Duodenal mucosa (tissue), 2 donors: ENCODE measurements at regions not wholly inside any gene's neighbourhood (a gene's known extent, or its start where the extent isn't known, plus 50 kb on each side); places are given as distances from the start of the nearest gene placed in this dataset.
"Not testable (repeated sequence)": the region's sequence is repeated elsewhere in the genome, so short reads cannot be mapped to it uniquely, and the experiment has no call there.

Experiments used
- H3K27ac ChIP-seq: one replicate; pipeline ENCODE4 v1.7.0; 2013; ENCODE audit warnings: low read depth, low read length
- H3K27me3 ChIP-seq, 2 donors: one replicate each; pipeline ENCODE4 v1.7.0; 2013; ENCODE audit warnings: low read length in 2 of 2, control low read depth in 1 of 2; ENCODE audit not compliant: insufficient read depth in 2 of 2, control insufficient read depth in 1 of 2
- H3K36me3 ChIP-seq, 2 donors: one replicate each; pipeline ENCODE4 v1.7.0; 2013; ENCODE audit warnings: low read length in 2 of 2, control low read depth in 1 of 2; ENCODE audit not compliant: insufficient read depth in 2 of 2, control insufficient read depth in 1 of 2
- H3K4me1 ChIP-seq, 2 donors: one replicate each; pipeline ENCODE4 v1.7.0; 2013; ENCODE audit warnings: low read length in 2 of 2, control low read depth in 1 of 2; ENCODE audit not compliant: insufficient read depth in 2 of 2, control insufficient read depth in 1 of 2
- H3K4me3 ChIP-seq, 2 donors: one replicate each; pipeline ENCODE4 v1.7.0; 2013; ENCODE audit warnings: low read length in 2 of 2, low read depth in 1 of 2
- H3K9ac ChIP-seq, 2 donors: one replicate each; pipeline ENCODE4 v1.7.0; 2013; ENCODE audit warnings: low read length in 2 of 2, low read depth in 1 of 2
- H3K9me3 ChIP-seq, 2 donors: one replicate each; pipeline ENCODE4 v1.7.0; 2013; ENCODE audit warnings: low read length in 2 of 2, control low read depth in 1 of 2; ENCODE audit not compliant: control insufficient read depth in 1 of 2

GRCh38 chr15:98295101-98295759 is 334.7 kb downstream of the ARRDC4 start:
- not testable (repeated sequence) for H3K36me3 ChIP-seq, H3K4me1 ChIP-seq, H3K4me3 ChIP-seq, H3K27ac ChIP-seq, H3K9ac ChIP-seq, H3K9me3 ChIP-seq
- peaks cover 3 to 15% of the 10 kb centered on the region in 2 donors for H3K27me3 ChIP-seq

GRCh38 chr15:98296653-98297052 is 336.1 kb downstream of the ARRDC4 start:
- no peak overlapping the region for H3K4me3 ChIP-seq
- no peaks in the 10 kb centered on the region for H3K9me3 ChIP-seq
- no peak overlapping the region for H3K27ac ChIP-seq
- H3K27me3 ChIP-seq = peaks cover 3 to 15% of the 10 kb centered on the region in 2 donors
- H3K4me1 ChIP-seq = no peaks in the 10 kb centered on the region
- no peaks in the 10 kb centered on the region for H3K36me3 ChIP-seq
- H3K9ac ChIP-seq = no peak overlapping the region

GRCh38 chr15:98304371-98304770 is 343.9 kb downstream of the ARRDC4 start:
- Histone ChIP-seq H3K4me3 (no peak overlapping the region), H3K4me1 (no peaks in the 10 kb centered on the region), H3K36me3 (no peaks in the 10 kb centered on the region), H3K27me3 (no peaks in the 10 kb centered on the region), H3K9ac (no peak overlapping the region), H3K27ac (no peak overlapping the region), H3K9me3 (no peaks in the 10 kb centered on the region)

GRCh38 chr15:98308117-98308516 is 340.2 kb upstream of the IGF1R start:
- H3K4me1 ChIP-seq = no peaks in the 10 kb centered on the region
- no peaks in the 10 kb centered on the region for H3K36me3 ChIP-seq
- H3K27ac ChIP-seq = no peak overlapping the region
- no peaks in the 10 kb centered on the region for H3K27me3 ChIP-seq
- H3K4me3 ChIP-seq = no peak overlapping the region
- H3K9me3 ChIP-seq = no peaks in the 10 kb centered on the region
- no peak overlapping the region for H3K9ac ChIP-seq

GRCh38 chr15:98311566-98312188 is 336.7 kb upstream of the IGF1R start:
- no peak overlapping the region for H3K4me3 ChIP-seq

GRCh38 chr15:98312913-98313312 is 335.4 kb upstream of the IGF1R start:
- Histone ChIP-seq H3K27ac (no peak overlapping the region), H3K4me1 (no peaks in the 10 kb centered on the region), H3K9me3 (no peaks in the 10 kb centered on the region), H3K36me3 (no peaks in the 10 kb centered on the region), H3K9ac (no peak overlapping the region), H3K27me3 (no peaks in the 10 kb centered on the region), H3K4me3 (no peak overlapping the region)

More at GRCh38 chr15:98311566-98312188, 336.7 kb upstream of the IGF1R start:
- Histone ChIP-seq H3K36me3 (no peaks in the 10 kb centered on the region), H3K27me3 (no peaks in the 10 kb centered on the region), H3K4me1 (no peaks in the 10 kb centered on the region), H3K9me3 (no peaks in the 10 kb centered on the region), H3K27ac (no peak overlapping the region), H3K9ac (no peak overlapping the region)

GRCh38 chr15:98315971-98316370 is 332.4 kb upstream of the IGF1R start:
- Histone ChIP-seq H3K36me3 (no peaks in the 10 kb centered on the region), H3K4me3 (no peak overlapping the region), H3K27me3 (no peaks in the 10 kb centered on the region)

GRCh38 chr15:98321896-98322295 is 326.4 kb upstream of the IGF1R start:
- Histone ChIP-seq H3K9me3 (peaks cover 0 to 13% of the 10 kb centered on the region in 2 donors), H3K9ac (no peak overlapping the region), H3K36me3 (no peaks in the 10 kb centered on the region), H3K4me1 (no peaks in the 10 kb centered on the region), H3K27ac (no peak overlapping the region), H3K4me3 (no peak overlapping the region), H3K27me3 (no peaks in the 10 kb centered on the region)

More at GRCh38 chr15:98315971-98316370, 332.4 kb upstream of the IGF1R start:
- Histone ChIP-seq H3K9me3 (no peaks in the 10 kb centered on the region), H3K9ac (no peak overlapping the region), H3K27ac (no peak overlapping the region), H3K4me1 (no peaks in the 10 kb centered on the region)

DNA sequence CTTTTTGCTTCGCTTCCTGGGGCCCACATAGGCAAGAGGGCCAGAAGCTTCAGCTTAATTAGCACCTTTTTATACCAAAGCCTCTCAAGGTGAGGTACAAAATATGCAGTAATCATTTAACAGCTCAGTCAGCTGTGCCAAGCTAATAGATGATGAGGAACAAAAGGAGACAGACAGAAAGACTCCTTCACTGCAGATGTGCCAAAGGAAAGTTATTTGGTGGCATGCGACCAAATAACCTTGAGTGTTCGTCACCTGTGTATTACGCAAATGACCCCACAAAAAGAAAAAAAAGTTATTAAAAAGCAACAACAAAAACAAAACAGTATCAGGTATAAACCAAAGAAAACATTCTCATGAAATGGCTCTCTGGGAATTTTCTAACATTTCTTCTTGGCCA is 325.8 kb upstream of the IGF1R start:
- Histone ChIP-seq H3K27me3 (no peaks in the 10 kb centered on the region), H3K36me3 (no peaks in the 10 kb centered on the region), H3K4me1 (no peaks in the 10 kb centered on the region), H3K4me3 (no peak overlapping the region), H3K9me3 (peaks cover 0 to 13% of the 10 kb centered on the region in 2 donors), H3K27ac (no peak overlapping the region), H3K9ac (no peak overlapping the region)

DNA sequence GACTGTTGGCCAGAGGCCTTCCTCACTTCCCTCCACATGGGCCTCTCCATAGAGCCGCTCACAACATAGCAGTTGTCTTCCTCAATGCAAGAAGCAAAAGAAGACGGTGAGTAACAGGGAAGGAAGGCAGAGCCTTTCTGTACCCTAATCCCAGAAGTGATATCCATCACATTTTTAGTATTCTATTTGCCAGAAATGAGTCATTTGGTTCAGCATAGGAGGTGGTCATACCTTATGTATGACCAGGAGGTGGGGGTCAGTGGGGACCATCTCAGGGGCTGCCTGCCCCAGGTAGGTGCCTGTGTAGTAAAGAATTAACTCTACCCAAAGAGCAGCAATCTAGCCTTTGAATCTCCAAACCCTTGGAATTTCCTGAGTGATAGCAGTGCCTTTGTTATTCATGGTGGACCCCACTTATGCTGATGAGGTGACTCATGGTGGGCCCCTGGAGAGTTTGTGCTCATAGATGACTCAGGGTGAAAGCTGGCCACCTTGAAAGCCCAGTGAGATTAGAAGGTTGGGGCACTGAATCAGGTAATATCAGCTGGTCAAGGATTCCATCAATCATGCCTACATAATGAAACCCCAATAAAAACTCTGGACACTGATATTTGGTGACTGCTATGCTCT is 323.9 kb upstream of the IGF1R start:
- Histone ChIP-seq H3K27me3 (no peaks in the 10 kb centered on the region), H3K36me3 (no peaks in the 10 kb centered on the region), H3K4me1 (no peaks in the 10 kb centered on the region), H3K9me3 (peaks cover 0 to 13% of the 10 kb centered on the region in 2 donors), H3K27ac (no peak overlapping the region), H3K4me3 (no peak overlapping the region), H3K9ac (no peak overlapping the region)
